ENCODE measurements at regions not wholly inside any gene's neighbourhood (a gene's known extent, or its start where the extent isn't known, plus 50 kb on each side); places are given as distances from the start of the nearest gene placed in this dataset.

GRCh38 chr12:24664161-24664880 is 284.6 kb downstream of the BCAT1 start:
- Histone ChIP-seq H3K4me2 (ENCODE audit: low read depth, low read length) (no peak overlapping the region), H3K9ac (ENCODE audit: insufficient read depth, low read depth, low read length) (no peak overlapping the region), H3K36me3 (replicated peaks in 1 of 2; ENCODE audit: control insufficient read depth in 1 of 2, insufficient read depth in 2 of 2, low read length in 2 of 2) (no peaks in the 10 kb centered on the region), H3K4me3 (replicated peaks in 1 of 3; ENCODE audit: insufficient read depth in 1 of 3, low read depth in 2 of 3, low read length in 3 of 3) (no peak overlapping the region), H3K9me3 (ENCODE audit: low read length) (no peaks in the 10 kb centered on the region), H3K4me1 (ENCODE audit: insufficient read depth, low read length) (peaks cover 12% of the 10 kb centered on the region), H4K20me1 (ENCODE audit: insufficient read depth, low read length) (no peaks in the 10 kb centered on the region), H3K79me2 (ENCODE audit: insufficient read depth, low read length) (no peaks in the 10 kb centered on the region), H3K27ac (ENCODE audit: extremely low read length, insufficient read depth, low read length) (no peak overlapping the region), H3K27me3 (ENCODE audit: control insufficient read depth in 1 of 2, insufficient read depth in 2 of 2, low read length in 2 of 2) (no peaks in the 10 kb centered on the region), H2AFZ (ENCODE audit: low read length) (no peak overlapping the region)
- no TSS peak for BruUV-seq (replicated peaks)
- DNase-seq (ENCODE audit: low spot score) (no peak), FAIRE-seq (no peak), ATAC-seq (no peak)
- in situ Hi-C loops (cut with HindIII; ENCODE audit: extremely low pct_ligation_motif_present, low pct_unique_long_range_greater_than_20kb): no loop called here
- intact Hi-C loops (cut with micrococcal nuclease; ENCODE audit: unreplicated experiment): no loop called here
- CTCF ChIA-PET (ENCODE audit: low intra/inter-chr PET ratio, low total read pairs): no interaction called here
- POLR2A ChIA-PET: no interaction called here
- 52% methylated on average over 9 of the region's 9 CpGs for WGBS (ENCODE audit: low lambda C conversion rate)
- TF ChIP-seq TBX2 (CRISPR knock-in tag; IDR thresholded peaks at IDR 0.05; ENCODE audit: borderline replicate concordance): no peak

- peak overlapping the region; percentile 58 for H3K4me2 ChIP-seq (ENCODE audit: low read depth, low read length)
- 0% methylated on average over 2 of the region's 5 CpGs for WGBS (ENCODE audit: low lambda C conversion rate)
- H2AFZ ChIP-seq (ENCODE audit: low read length): no peak overlapping the region
- H3K9ac ChIP-seq (ENCODE audit: insufficient read depth, low read depth, low read length): no peak overlapping the region
- ATAC-seq (peak; percentile 97), DNase-seq (ENCODE audit: low spot score) (peak; percentile 70), FAIRE-seq (peak; percentile 44)
- H4K20me1 ChIP-seq (ENCODE audit: insufficient read depth, low read length): no peaks in the 10 kb centered on the region
- ChIA-PET POLR2A (no interaction called here), CTCF (ENCODE audit: low intra/inter-chr PET ratio, low total read pairs) (no interaction called here)
- peaks cover 12% of the 10 kb centered on the region for H3K4me1 ChIP-seq (ENCODE audit: insufficient read depth, low read length)
- H3K79me2 ChIP-seq (ENCODE audit: insufficient read depth, low read length): no peaks in the 10 kb centered on the region
- in situ Hi-C loops (cut with HindIII; ENCODE audit: extremely low pct_ligation_motif_present, low pct_unique_long_range_greater_than_20kb): no loop called here
- intact Hi-C loops (cut with micrococcal nuclease; ENCODE audit: unreplicated experiment): no loop called here
- no peak overlapping the region for H3K4me3 ChIP-seq (replicated peaks in 1 of 3; ENCODE audit: insufficient read depth in 1 of 3, low read depth in 2 of 3, low read length in 3 of 3)
- H3K27ac ChIP-seq (ENCODE audit: extremely low read length, insufficient read depth, low read length): no peak overlapping the region
- BruUV-seq (replicated peaks): no TSS peak
- H3K27me3 ChIP-seq (ENCODE audit: control insufficient read depth in 1 of 2, insufficient read depth in 2 of 2, low read length in 2 of 2): no peaks in the 10 kb centered on the region
- H3K36me3 ChIP-seq (replicated peaks in 1 of 2; ENCODE audit: control insufficient read depth in 1 of 2, insufficient read depth in 2 of 2, low read length in 2 of 2): no peaks in the 10 kb centered on the region
- H3K9me3 ChIP-seq (ENCODE audit: low read length): no peaks in the 10 kb centered on the region
- TF ChIP-seq ZNF557 (CRISPR knock-in tag; IDR thresholded peaks at IDR 0.05) (no peak), HNF4A (CRISPR knock-in tag; IDR thresholded peaks at IDR 0.05) (0 out of 2 replicates have a peak, but pooled peaks have one; percentile 19), RAD51 (IDR thresholded peaks at IDR 0.05; ENCODE audit: borderline replicate concordance) (no peak), CAMTA2 (CRISPR knock-in tag; IDR thresholded peaks at IDR 0.05; ENCODE audit: borderline replicate concordance) (no peak), ZNF556 (CRISPR knock-in tag; IDR thresholded peaks at IDR 0.05; ENCODE audit: borderline replicate concordance) (no peak), MXD3 (CRISPR knock-in tag; IDR thresholded peaks at IDR 0.05) (no peak), CEBPG (CRISPR knock-in tag; IDR thresholded peaks at IDR 0.05) (peak; percentile 92), ARNTL (CRISPR knock-in tag; IDR thresholded peaks at IDR 0.05) (no peak)
- TF ChIP-seq, protein P1, sequence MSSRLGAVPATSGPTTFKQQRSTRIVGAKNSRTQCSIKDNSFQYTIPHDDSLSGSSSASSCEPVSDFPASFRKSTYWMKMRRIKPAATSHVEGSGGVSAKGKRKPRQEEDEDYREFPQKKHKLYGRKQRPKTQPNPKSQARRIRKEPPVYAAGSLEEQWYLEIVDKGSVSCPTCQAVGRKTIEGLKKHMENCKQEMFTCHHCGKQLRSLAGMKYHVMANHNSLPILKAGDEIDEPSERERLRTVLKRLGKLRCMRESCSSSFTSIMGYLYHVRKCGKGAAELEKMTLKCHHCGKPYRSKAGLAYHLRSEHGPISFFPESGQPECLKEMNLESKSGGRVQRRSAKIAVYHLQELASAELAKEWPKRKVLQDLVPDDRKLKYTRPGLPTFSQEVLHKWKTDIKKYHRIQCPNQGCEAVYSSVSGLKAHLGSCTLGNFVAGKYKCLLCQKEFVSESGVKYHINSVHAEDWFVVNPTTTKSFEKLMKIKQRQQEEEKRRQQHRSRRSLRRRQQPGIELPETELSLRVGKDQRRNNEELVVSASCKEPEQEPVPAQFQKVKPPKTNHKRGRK (CRISPR knock-in tag; IDR thresholded peaks at IDR 0.05): no peak
- TF ChIP-seq, protein P2, sequence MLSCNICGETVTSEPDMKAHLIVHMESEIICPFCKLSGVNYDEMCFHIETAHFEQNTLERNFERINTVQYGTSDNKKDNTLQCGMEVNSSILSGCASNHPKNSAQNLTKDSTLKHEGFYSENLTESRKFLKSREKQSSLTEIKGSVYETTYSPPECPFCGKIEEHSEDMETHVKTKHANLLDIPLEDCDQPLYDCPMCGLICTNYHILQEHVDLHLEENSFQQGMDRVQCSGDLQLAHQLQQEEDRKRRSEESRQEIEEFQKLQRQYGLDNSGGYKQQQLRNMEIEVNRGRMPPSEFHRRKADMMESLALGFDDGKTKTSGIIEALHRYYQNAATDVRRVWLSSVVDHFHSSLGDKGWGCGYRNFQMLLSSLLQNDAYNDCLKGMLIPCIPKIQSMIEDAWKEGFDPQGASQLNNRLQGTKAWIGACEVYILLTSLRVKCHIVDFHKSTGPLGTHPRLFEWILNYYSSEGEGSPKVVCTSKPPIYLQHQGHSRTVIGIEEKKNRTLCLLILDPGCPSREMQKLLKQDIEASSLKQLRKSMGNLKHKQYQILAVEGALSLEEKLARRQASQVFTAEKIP (CRISPR knock-in tag; IDR thresholded peaks at IDR 0.05; ENCODE audit: borderline replicate concordance): no peak
- TF ChIP-seq, protein P3, sequence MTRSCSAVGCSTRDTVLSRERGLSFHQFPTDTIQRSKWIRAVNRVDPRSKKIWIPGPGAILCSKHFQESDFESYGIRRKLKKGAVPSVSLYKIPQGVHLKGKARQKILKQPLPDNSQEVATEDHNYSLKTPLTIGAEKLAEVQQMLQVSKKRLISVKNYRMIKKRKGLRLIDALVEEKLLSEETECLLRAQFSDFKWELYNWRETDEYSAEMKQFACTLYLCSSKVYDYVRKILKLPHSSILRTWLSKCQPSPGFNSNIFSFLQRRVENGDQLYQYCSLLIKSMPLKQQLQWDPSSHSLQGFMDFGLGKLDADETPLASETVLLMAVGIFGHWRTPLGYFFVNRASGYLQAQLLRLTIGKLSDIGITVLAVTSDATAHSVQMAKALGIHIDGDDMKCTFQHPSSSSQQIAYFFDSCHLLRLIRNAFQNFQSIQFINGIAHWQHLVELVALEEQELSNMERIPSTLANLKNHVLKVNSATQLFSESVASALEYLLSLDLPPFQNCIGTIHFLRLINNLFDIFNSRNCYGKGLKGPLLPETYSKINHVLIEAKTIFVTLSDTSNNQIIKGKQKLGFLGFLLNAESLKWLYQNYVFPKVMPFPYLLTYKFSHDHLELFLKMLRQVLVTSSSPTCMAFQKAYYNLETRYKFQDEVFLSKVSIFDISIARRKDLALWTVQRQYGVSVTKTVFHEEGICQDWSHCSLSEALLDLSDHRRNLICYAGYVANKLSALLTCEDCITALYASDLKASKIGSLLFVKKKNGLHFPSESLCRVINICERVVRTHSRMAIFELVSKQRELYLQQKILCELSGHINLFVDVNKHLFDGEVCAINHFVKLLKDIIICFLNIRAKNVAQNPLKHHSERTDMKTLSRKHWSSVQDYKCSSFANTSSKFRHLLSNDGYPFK (CRISPR knock-in tag; IDR thresholded peaks at IDR 0.05; ENCODE audit: borderline replicate concordance): no peak
Measured at GRCh38 chr12:24661657-24662096, 287.2 kb downstream of the BCAT1 start.

Measured in HepG2 (cell line).